Kidney tubule cell (primary cell): ENCODE measurements at regions not wholly inside any gene's neighbourhood (a gene's known extent, or its start where the extent isn't known, plus 50 kb on each side); places are given as distances from the start of the nearest gene placed in this dataset.
"Not testable (repeated sequence)": the region's sequence is repeated elsewhere in the genome, so short reads cannot be mapped to it uniquely, and the experiment has no call there.

Experiments used
- DNase-seq: peaks from one replicate; pipeline ENCODE4 v3.0.0-alpha.2; 2018; ENCODE audit warnings: low spot score

DNA sequence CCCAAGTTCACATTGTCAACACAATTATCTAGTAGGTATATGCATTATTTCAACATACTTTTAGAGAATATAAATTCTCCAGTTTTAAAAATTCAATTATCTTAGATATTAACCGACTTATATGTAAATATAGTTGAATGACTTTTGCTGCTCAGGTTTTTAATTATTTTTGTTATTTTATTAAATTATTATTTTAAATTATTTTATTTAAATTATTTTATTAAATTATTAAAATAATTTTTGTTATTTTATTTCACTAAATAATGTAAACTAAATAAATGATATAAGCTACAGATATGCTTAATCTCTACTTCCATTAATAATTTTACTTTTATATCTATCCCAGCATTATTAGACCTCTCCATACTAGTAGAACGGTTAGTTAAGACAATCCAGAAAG, 544.3 kb upstream of the ARRDC3 start:
- DNase-seq: no peak

DNA sequence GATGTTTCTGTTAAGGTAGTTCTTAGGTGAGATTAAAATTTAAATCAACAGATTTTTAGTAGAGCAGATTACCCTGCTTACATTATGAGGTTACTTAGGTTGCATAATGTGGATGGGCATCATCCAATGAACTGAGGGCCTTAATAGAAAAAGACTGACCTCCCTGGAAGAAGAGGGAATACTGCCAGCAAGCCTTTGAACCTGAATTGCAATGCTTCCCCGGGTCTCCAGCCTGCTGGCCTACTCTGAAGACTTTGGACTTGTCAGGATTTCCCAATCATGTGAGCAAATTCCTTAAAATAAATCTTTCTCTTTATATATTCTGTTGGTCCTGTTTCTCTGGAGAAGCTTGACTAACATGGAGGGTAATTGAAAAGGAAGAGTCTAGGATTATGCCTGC, 542.1 kb upstream of the ARRDC3 start:
- DNase-seq: no peak

GRCh38 chr5:91917037-91917814, 534.1 kb upstream of the ARRDC3 start:
- not testable (repeated sequence) for DNase-seq

DNA sequence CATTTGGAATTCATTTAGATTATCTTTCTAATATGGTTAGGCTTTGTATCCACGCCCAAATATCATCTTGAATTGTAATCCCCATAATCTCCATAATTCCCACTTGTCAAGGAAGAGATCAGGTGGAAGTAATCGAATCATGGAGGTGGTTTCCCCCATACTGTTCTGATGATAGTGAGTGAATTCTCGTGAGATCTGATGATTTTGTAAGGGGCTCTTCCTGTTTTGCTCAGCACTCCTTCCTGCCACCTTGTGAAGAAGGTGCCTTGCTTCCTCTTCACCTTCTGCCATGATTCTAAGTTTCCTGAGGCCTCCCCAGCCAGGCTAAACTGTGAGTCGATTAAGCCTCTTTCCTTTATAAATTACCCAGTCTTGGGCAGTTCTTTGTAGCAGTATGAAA, 527.5 kb upstream of the ARRDC3 start:
- DNase-seq: no peak

DNA sequence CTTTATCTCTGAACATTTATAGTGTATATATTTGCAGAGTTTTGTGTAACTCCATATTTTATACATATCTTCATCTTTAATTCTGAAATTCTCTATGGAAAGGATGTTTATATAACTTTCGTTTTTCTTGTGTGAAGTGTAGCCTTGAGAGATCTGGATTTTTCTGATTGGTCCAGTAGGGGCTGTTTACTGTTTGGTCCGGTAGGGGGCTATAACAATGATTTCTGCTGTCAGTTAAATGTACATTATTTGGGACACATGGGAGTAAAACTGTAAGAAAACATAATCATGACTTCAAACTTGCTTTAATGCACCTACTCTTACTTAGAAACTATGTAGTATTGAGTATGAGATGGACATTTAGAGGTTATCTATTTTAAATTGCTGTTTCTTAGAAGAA, 527.1 kb upstream of the ARRDC3 start:
- DNase-seq: no peak

DNA sequence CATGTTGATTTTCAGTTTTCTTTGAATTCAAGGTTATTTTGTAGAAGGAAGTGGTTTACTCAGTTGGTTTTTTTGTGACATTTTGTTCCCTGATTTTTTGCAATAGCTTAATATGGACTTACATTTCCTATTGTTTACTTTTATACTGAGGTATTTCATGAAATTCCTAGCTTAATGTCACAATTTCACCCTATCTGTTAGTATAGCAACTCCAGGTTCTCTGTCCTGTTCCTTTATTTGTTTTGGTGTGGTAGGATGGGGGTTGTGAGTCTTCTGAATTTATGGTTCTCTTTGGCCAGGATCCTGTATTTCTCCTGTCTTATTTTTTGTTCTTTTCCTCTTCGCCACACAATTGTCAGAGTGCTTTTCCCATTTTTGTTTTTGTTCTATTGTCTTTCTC, 523.4 kb upstream of the ARRDC3 start:
- DNase-seq: no peak

GRCh38 chr5:91906027-91906426, 522.9 kb upstream of the ARRDC3 start:
- DNase-seq: peak; percentile 29

- DNase-seq: no peak
These were observed 515.8 kb upstream of the ARRDC3 start for GRCh38 chr5:91898898-91899297.

GRCh38 chr5:91898019-91898418, 514.9 kb upstream of the ARRDC3 start:
- no peak for DNase-seq

- DNase-seq: no peak
These were observed 505.7 kb upstream of the ARRDC3 start for GRCh38 chr5:91888810-91889209.

DNA sequence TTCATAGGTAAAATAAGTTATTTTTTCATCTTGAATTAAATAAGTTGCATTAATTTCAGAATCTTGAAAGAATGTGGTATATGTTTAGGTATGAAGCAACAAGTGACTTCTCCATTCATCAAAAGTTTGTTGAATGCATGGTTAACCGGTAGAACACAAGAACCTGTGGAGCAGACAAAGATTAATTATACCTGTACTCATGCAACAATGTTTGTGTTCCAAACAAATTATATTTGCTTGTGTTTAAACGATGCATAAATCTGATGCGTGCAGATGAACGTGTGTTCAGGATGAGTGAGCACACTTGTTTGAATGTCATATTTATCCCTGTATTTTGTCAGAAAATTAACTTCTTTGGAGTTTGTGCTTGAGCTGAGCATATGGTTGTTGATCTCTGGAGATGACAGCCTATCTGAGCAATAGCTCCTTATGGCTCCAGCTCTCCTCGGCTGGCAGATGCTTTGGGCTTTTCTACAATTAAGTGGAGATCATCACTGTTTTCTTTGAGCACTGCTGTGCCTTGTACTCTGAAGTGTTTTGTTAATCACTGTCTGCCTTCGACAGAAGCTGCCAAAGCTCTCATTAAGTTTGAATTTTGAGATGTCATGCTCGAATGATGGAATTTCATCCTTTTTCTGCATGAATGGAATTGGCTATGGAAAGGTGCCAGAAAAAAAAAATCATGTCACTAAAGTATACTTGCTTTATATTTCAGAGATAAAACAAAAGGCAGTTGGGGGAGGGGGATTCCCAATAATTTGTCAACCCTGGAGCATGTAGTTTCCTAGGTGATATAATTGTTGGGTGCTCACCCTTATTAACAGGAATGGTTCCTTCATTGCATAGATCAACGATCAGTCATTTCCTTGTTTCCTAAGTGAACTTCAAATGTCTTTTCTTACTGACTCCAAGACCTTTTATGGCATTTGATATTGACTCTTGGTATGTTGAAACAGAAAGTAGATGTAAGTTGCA, 502.5 kb upstream of the ARRDC3 start:
- peak; percentile 90 for DNase-seq

DNA sequence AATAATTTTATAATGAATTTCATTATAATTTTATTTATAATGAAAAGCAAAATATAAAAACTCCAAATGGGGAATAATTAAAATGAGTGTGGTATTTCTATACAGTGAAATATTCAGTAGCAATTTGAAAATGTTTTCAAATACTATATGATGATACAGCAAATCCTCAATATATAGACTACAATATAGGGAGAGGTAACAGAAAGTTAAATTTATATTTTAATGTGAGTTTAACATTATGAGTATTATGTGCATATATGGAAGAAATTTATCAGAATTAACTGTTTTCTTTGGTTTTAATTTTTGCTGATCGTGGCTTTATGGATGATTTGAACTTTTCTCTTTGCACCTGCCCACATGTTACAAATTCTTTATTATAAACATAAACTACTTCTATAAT, 500.9 kb upstream of the ARRDC3 start:
- DNase-seq: no peak

DNA sequence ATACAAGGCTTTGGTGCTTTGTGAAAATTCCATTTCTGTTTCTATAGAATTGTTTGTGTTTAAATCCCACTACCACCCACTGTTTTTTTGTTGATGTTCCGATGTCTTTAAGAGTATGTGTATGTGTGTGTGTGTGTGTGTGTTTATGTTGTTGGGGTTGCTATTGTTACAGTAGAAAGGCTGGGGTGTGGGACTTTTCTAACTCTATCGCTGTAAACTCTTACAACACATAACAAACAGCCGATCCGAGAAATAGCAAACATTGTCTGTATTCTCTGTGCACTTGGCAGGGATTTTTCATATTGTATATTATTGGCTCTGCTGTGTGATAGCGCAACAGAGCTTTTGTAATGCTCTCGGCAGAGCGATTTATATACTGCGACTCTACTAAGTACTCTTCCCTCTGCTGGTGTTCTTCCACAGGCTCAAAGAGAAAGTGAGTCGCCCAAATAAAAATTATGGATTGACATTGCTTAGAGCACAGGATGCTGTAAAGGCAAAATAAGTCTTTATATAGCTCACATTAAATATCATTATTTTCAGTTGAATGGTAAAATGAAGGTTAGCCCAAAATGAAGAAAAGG, 492.2 kb upstream of the ARRDC3 start:
- no peak for DNase-seq

GRCh38 chr5:91867799-91868198, 484.7 kb upstream of the ARRDC3 start:
- DNase-seq: no peak

- no peak for DNase-seq
These were observed 482.8 kb upstream of the ARRDC3 start for GRCh38 chr5:91865915-91866314.

DNA sequence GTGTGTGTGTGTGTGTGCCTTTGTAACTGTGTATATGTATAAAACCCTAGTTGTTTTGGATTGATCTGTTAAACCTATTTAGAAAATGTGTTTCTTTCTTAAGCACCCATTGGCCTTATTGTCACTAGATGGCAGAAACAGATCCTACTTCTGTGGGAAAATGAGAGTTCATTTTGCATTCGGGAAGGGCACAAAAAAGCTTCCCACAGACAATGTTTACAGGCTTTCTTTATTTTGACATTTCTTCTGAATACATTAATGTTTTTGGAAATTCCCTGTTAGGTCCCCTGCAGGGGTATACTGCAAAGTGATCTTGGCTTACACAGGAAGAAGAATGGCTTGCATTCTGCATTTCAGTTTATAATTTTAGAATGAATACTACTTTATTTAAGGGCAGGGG, 481.8 kb upstream of the ARRDC3 start:
- DNase-seq: no peak

DNA sequence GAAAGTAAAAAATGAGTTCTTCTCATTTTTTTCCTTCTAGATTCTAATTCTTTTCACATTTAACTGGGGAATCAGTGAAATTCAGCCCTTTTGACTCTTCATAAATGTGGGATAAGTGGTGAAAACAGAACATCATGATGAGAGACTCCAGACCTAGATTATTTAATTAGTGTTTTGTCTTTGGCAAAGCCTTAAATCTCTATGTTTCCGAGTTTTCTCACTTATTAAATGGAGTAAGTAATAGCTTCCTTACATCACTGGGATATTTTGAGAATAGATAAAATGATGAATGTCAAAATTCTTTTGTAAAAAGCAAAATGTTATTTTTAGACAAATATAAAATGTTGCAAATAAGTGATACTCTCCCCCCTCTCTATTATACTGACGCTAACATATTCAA, 468.6 kb upstream of the ARRDC3 start:
- DNase-seq: no peak

- peak; percentile 9 for DNase-seq
These were observed 466.9 kb upstream of the ARRDC3 start for GRCh38 chr5:91850031-91850430.

- DNase-seq: no peak
These were observed 466.0 kb upstream of the ARRDC3 start for GRCh38 chr5:91849069-91849468.

- DNase-seq: peak; percentile 67
These were observed 465.3 kb upstream of the ARRDC3 start for GRCh38 chr5:91848453-91848852.

GRCh38 chr5:91841423-91841822, 458.3 kb upstream of the ARRDC3 start:
- no peak for DNase-seq

DNA sequence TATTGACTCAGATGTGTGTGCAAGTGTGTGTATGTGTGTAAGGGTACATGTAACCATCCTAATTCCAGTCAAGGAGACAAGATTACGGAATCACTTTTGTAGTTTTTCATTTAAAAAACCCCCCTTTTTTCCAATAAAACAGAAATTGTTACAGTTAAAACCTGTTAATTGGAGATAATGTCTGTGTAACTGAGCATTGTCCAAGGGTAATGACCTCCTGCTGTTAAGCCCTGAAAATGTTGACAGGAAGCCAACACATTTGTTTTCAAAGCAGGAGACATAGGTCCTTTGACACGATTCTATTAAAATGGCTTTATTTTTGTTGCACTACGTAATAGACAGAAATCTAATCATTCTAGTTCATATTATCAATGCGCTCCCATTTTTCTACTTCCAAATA, 457.3 kb upstream of the ARRDC3 start:
- DNase-seq: no peak

GRCh38 chr5:91839721-91840120, 456.6 kb upstream of the ARRDC3 start:
- DNase-seq: no peak
